ENCODE measurements at regions not wholly inside any gene's neighbourhood (a gene's known extent, or its start where the extent isn't known, plus 50 kb on each side); places are given as distances from the start of the nearest gene placed in this dataset.

GRCh38 chr20:12886618-12887363 lies 122.0 kb upstream of the SPTLC3 start:
- in situ Hi-C loops (cut with HindIII; ENCODE audit: low pct_ligation_motif_present, low sequenced_read_pairs): no loop called here
- H3K36me3 ChIP-seq (replicated peaks): no peaks in the 10 kb centered on the region
- no peak overlapping the region for H3K4me3 ChIP-seq (ENCODE audit: low read depth, low read length)
- H3K27me3 ChIP-seq (replicated peaks): no peaks in the 10 kb centered on the region
- no peak overlapping the region for H3K27ac ChIP-seq
- DNase-seq: no peak
- TF ChIP-seq CTCF (IDR thresholded peaks at IDR 0.05; ENCODE audit: low read depth, low read length, missing control alignments): no peak

GRCh38 chr20:12891643-12892042 lies 117.1 kb upstream of the SPTLC3 start:
- Histone ChIP-seq H3K27ac (no peak overlapping the region), H3K4me3 (ENCODE audit: low read depth, low read length) (no peak overlapping the region), H3K36me3 (replicated peaks) (no peaks in the 10 kb centered on the region), H3K27me3 (replicated peaks) (no peaks in the 10 kb centered on the region)
- TF ChIP-seq CTCF (IDR thresholded peaks at IDR 0.05; ENCODE audit: low read depth, low read length, missing control alignments): no peak
- no peak for DNase-seq
- in situ Hi-C loops (cut with HindIII; ENCODE audit: low pct_ligation_motif_present, low sequenced_read_pairs): no loop called here

- Histone ChIP-seq H3K4me3 (ENCODE audit: low read depth, low read length) (no peak overlapping the region), H3K27me3 (replicated peaks) (no peaks in the 10 kb centered on the region), H3K36me3 (replicated peaks) (no peaks in the 10 kb centered on the region), H3K27ac (no peak overlapping the region)
- no peak for DNase-seq
- no peak for TF ChIP-seq CTCF (IDR thresholded peaks at IDR 0.05; ENCODE audit: low read depth, low read length, missing control alignments)
- in situ Hi-C loops (cut with HindIII; ENCODE audit: low pct_ligation_motif_present, low sequenced_read_pairs): no loop called here
These were observed 115.8 kb upstream of the SPTLC3 start for GRCh38 chr20:12893019-12893418.

- no peak for TF ChIP-seq CTCF (IDR thresholded peaks at IDR 0.05; ENCODE audit: low read depth, low read length, missing control alignments)
- no peak overlapping the region for H3K4me3 ChIP-seq (ENCODE audit: low read depth, low read length)
- no peak overlapping the region for H3K27ac ChIP-seq
- in situ Hi-C loops (cut with HindIII; ENCODE audit: low pct_ligation_motif_present, low sequenced_read_pairs): no loop called here
- no peak for DNase-seq
- H3K27me3 ChIP-seq (replicated peaks): no peaks in the 10 kb centered on the region
- H3K36me3 ChIP-seq (replicated peaks): no peaks in the 10 kb centered on the region
These were observed 115.1 kb upstream of the SPTLC3 start for GRCh38 chr20:12893653-12894052.

- no peak overlapping the region for H3K4me3 ChIP-seq (ENCODE audit: low read depth, low read length)
- no peak for DNase-seq
- TF ChIP-seq CTCF (IDR thresholded peaks at IDR 0.05; ENCODE audit: low read depth, low read length, missing control alignments): no peak
- no peaks in the 10 kb centered on the region for H3K27me3 ChIP-seq (replicated peaks)
- H3K36me3 ChIP-seq (replicated peaks): no peaks in the 10 kb centered on the region
- in situ Hi-C loops (cut with HindIII; ENCODE audit: low pct_ligation_motif_present, low sequenced_read_pairs): no loop called here
- no peak overlapping the region for H3K27ac ChIP-seq
These were observed 114.7 kb upstream of the SPTLC3 start for GRCh38 chr20:12894089-12894488.

- H3K4me3 ChIP-seq (ENCODE audit: low read depth, low read length): no peak overlapping the region
- no peak for TF ChIP-seq CTCF (IDR thresholded peaks at IDR 0.05; ENCODE audit: low read depth, low read length, missing control alignments)
- H3K27ac ChIP-seq: no peak overlapping the region
- no peaks in the 10 kb centered on the region for H3K36me3 ChIP-seq (replicated peaks)
- H3K27me3 ChIP-seq (replicated peaks): no peaks in the 10 kb centered on the region
- no peak for DNase-seq
- in situ Hi-C loops (cut with HindIII; ENCODE audit: low pct_ligation_motif_present, low sequenced_read_pairs): no loop called here
These were observed 112.6 kb upstream of the SPTLC3 start for GRCh38 chr20:12896180-12896579.

All from brain microvascular endothelial cell (primary cell).